Loucy (cell line): ENCODE measurements at regions not wholly inside any gene's neighbourhood (a gene's known extent, or its start where the extent isn't known, plus 50 kb on each side); places are given as distances from the start of the nearest gene placed in this dataset.

Experiments used
- H2AFZ ChIP-seq: fragments of 200-600 bp; sonication (generic); 2 replicates; pipeline ENCODE4 v1.6.0; 2016; ENCODE audit warnings: antibody characterized with exemption, mild to moderate bottlenecking, low read length, moderate library complexity
- H3F3A ChIP-seq: fragments of 200-600 bp; 2 replicates; pipeline ENCODE4 v1.6.0; 2016; ENCODE audit warnings: antibody characterized with exemption, low read depth, mild to moderate bottlenecking
- H3K27me3 ChIP-seq: fragments of 200-600 bp; sonication (generic); 2 replicates; pipeline ENCODE4 v1.6.1; 2014; ENCODE audit warnings: low read length, mild to moderate bottlenecking; ENCODE audit not compliant: insufficient read depth, poor library complexity, severe bottlenecking
- H3K36me3 ChIP-seq: fragments of 200-600 bp; sonication (generic); 2 replicates; pipeline ENCODE4 v1.6.1; 2016; ENCODE audit warnings: low read length; ENCODE audit not compliant: insufficient read depth
- H3K4me1 ChIP-seq: fragments of 200-600 bp; sonication (generic); 2 replicates; pipeline ENCODE4 v1.5.1; 2014; ENCODE audit warnings: low read length, mild to moderate bottlenecking; ENCODE audit not compliant: insufficient read depth, poor library complexity, severe bottlenecking
- H3K4me2 ChIP-seq: fragments of 200-600 bp; sonication (generic); 2 replicates; pipeline ENCODE4 v1.6.0; 2014; ENCODE audit warnings: antibody characterized with exemption, low read length, low read depth, mild to moderate bottlenecking; ENCODE audit not compliant: poor library complexity, severe bottlenecking
- H3K4me3 ChIP-seq: fragments of 200-600 bp; sonication (generic); 2 replicates; pipeline ENCODE4 v1.5.1; 2014; ENCODE audit warnings: low read length, mild to moderate bottlenecking, mixed read lengths; ENCODE audit not compliant: poor library complexity, severe bottlenecking
- H3K79me2 ChIP-seq: fragments of 200-600 bp; sonication (generic); 2 replicates; pipeline ENCODE4 v1.6.1; 2014; ENCODE audit warnings: low read length; ENCODE audit not compliant: insufficient read depth
- H3K9ac ChIP-seq: fragments of 200-600 bp; sonication (generic); 2 replicates; pipeline ENCODE4 v1.6.0; 2014; ENCODE audit warnings: mild to moderate bottlenecking, low read depth, low read length, moderate library complexity; ENCODE audit not compliant: poor library complexity, severe bottlenecking
- H3K9me2 ChIP-seq: fragments of 200-600 bp; sonication (generic); replicated peaks from 2 replicates; pipeline ENCODE4 v1.6.1; 2016; ENCODE audit warnings: low read depth, low read length, mixed read lengths
- H3K9me3 ChIP-seq: fragments of 200-600 bp; sonication (generic); 2 replicates; pipeline ENCODE4 v1.6.1; 2014; ENCODE audit warnings: mild to moderate bottlenecking, antibody characterized with exemption, low read length, low read depth; ENCODE audit not compliant: insufficient read depth
- H4K20me1 ChIP-seq: fragments of 200-600 bp; sonication (generic); 2 replicates; pipeline ENCODE4 v1.6.0; 2014; ENCODE audit warnings: antibody characterized with exemption, low read length, mild to moderate bottlenecking; ENCODE audit not compliant: insufficient read depth, poor library complexity, severe bottlenecking
- EZH2phosphoT487 ChIP-seq: fragments of 200-600 bp; IDR thresholded peaks from 2 replicates; pipeline ENCODE4 v1.6.1; 2018; ENCODE audit warnings: antibody characterized with exemption, mild to moderate bottlenecking, moderate library complexity, borderline replicate concordance
- TF ChIP-seq, protein P1 (sequence below): fragments of 200-600 bp; sonication (generic); conservative IDR thresholded peaks from 2 replicates; pipeline ENCODE4 v1.5.1; 2014; ENCODE audit warnings: mild to moderate bottlenecking, antibody characterized with exemption, low read length

DNA sequence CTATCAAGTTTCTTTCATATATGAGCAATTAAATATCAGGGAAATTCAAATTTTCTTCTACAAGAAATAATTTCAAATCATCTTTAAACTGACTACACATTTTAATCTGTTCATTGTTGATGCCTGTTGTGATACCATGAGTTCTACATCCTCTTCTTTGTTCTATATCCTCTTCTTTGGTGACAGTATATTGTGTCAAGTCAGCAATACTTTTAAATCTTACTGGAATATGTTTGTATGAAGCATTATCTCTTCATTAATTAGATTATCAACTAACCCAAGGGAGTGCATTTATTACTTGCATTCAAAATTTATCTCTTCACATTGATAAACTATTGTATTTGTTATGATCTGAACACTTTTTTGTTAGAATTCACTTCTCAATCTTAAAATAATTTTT, 275.0 kb upstream of the INTU start:
- H3F3A ChIP-seq, result no peaks in the 10 kb centered on the region
- no peaks in the 10 kb centered on the region for H3K79me2 ChIP-seq
- H4K20me1 ChIP-seq, result no peaks in the 10 kb centered on the region
- H3K9me3 ChIP-seq, result no peaks in the 10 kb centered on the region
- H3K4me3 ChIP-seq, result no peak overlapping the region
- no peaks in the 10 kb centered on the region for H3K4me1 ChIP-seq
- no peaks in the 10 kb centered on the region for H3K27me3 ChIP-seq
- no peak overlapping the region for H3K4me2 ChIP-seq
- TF ChIP-seq, protein P1, sequence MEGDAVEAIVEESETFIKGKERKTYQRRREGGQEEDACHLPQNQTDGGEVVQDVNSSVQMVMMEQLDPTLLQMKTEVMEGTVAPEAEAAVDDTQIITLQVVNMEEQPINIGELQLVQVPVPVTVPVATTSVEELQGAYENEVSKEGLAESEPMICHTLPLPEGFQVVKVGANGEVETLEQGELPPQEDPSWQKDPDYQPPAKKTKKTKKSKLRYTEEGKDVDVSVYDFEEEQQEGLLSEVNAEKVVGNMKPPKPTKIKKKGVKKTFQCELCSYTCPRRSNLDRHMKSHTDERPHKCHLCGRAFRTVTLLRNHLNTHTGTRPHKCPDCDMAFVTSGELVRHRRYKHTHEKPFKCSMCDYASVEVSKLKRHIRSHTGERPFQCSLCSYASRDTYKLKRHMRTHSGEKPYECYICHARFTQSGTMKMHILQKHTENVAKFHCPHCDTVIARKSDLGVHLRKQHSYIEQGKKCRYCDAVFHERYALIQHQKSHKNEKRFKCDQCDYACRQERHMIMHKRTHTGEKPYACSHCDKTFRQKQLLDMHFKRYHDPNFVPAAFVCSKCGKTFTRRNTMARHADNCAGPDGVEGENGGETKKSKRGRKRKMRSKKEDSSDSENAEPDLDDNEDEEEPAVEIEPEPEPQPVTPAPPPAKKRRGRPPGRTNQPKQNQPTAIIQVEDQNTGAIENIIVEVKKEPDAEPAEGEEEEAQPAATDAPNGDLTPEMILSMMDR, result no peak
- TF ChIP-seq EZH2phosphoT487, result no peak
- no peaks in the 10 kb centered on the region for H3K9me2 ChIP-seq
- H2AFZ ChIP-seq, result no peak overlapping the region
- no peaks in the 10 kb centered on the region for H3K36me3 ChIP-seq
- no peak overlapping the region for H3K9ac ChIP-seq

DNA sequence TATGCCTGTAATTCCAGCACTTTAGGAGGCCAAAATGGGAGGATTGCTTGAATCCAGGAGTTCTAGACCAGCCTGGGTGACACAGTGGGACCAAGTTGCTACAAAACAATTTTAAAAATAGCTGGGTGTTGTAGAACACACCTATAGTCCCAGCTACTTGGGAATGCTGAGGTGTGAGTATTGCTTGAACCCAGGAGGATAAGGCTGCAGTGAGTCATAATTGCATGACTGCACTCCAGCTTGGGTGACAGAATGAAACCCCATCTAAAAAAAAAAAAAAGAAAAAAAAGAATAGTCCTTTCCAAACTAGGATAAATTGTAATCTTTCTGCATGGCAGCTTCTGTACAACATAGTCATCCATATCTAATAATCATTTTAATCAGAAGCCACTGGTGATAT, 270.1 kb upstream of the INTU start:
- Histone ChIP-seq H3K9me3 (no peaks in the 10 kb centered on the region), H4K20me1 (no peaks in the 10 kb centered on the region), H2AFZ (no peak overlapping the region), H3K4me2 (no peak overlapping the region), H3K79me2 (no peaks in the 10 kb centered on the region), H3K9ac (no peak overlapping the region), H3K4me3 (no peak overlapping the region), H3K4me1 (no peaks in the 10 kb centered on the region), H3K36me3 (no peaks in the 10 kb centered on the region), H3K27me3 (no peaks in the 10 kb centered on the region), H3K9me2 (no peaks in the 10 kb centered on the region), H3F3A (no peaks in the 10 kb centered on the region)
- TF ChIP-seq, protein P1, result no peak
- TF ChIP-seq EZH2phosphoT487, result no peak

DNA sequence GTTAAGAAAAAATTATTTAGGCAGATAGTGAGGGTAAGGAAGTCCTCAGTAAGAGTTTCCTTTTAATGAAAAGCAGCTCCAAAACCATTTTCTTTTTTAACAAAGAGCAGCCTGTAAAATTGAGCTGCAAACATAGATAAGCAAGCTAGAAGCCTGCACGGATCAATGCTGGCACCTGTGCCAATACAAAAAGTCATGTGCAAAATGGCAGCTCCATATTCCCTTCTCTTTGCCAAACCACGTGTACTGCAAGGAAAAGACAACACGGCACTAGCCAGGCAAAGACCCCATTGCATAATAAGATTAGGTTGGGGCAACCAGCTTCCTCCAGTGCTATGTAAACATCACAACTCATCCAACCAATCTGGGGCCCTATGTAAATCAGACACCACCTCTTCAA, 268.4 kb upstream of the INTU start:
- TF ChIP-seq EZH2phosphoT487, result no peak
- TF ChIP-seq, protein P1, result no peak

More for the DNA sequence above, 268.4 kb upstream of the INTU start:
- no peaks in the 10 kb centered on the region for H3F3A ChIP-seq
- no peak overlapping the region for H3K4me3 ChIP-seq
- H3K4me1 ChIP-seq, result no peaks in the 10 kb centered on the region
- no peak overlapping the region for H2AFZ ChIP-seq
- H3K9me2 ChIP-seq, result no peaks in the 10 kb centered on the region
- no peaks in the 10 kb centered on the region for H3K27me3 ChIP-seq
- H3K4me2 ChIP-seq, result no peak overlapping the region
- no peaks in the 10 kb centered on the region for H3K79me2 ChIP-seq
- no peaks in the 10 kb centered on the region for H3K9me3 ChIP-seq
- H3K36me3 ChIP-seq, result no peaks in the 10 kb centered on the region
- no peaks in the 10 kb centered on the region for H4K20me1 ChIP-seq
- H3K9ac ChIP-seq, result no peak overlapping the region
